GM12878 (cell line): ENCODE measurements at regions not wholly inside any gene's neighbourhood (a gene's known extent, or its start where the extent isn't known, plus 50 kb on each side); places are given as distances from the start of the nearest gene placed in this dataset.

Experiments
- ATAC-seq: fragments of 200-7000 bp; cut with Tn5 transposase; 3 replicates; pipeline ENCODE4 v1.9.1; 2020; ENCODE audit warnings: mild to moderate bottlenecking, moderate library complexity
- BruUV-seq: library from RNA; stranded (reverse); fragments of 400-500 nt; replicated peaks from 2 replicates; lab custom pipeline; 2021; lab: Mats Ljungman, UMichigan
- CTCF ChIA-PET: fragments of 300-600 bp; sonication (Branson Sonifier 250); formaldehyde crosslinking; extraction: SDS; loops from one replicate; lab custom pipeline; 2021; ENCODE audit warnings: inconsistent platforms; lab: Yijun Ruan, JAX
- POLR2A ChIA-PET: fragments of 350-600 bp; formaldehyde crosslinking; extraction: SDS; loops from one replicate; lab custom pipeline; 2021; ENCODE audit warnings: inconsistent platforms; lab: Charles Lee
- RAD21 ChIA-PET: fragments of 300-600 bp; sonication (Branson Sonifier 250); formaldehyde crosslinking; loops from one replicate; lab custom pipeline; 2023; ENCODE audit warnings: antibody characterized with exemption; ENCODE audit not compliant: unreplicated experiment; lab: Charles Lee
- SMC1A ChIA-PET: fragments of 300-600 bp; sonication (Branson Sonifier 250); formaldehyde crosslinking; loops from one replicate; lab custom pipeline; 2023; ENCODE audit not compliant: unreplicated experiment, uncharacterized antibody; lab: Charles Lee
- DNase-seq: peaks from one replicate; pipeline ENCODE4 v3.0.0-alpha.2; 2011; ENCODE audit warnings: low read depth, low spot score
- FAIRE-seq: peaks from 3 replicates; lab custom pipeline; 2011; peaks lifted over from hg19 to GRCh38; lab: Jason Lieb, UNC
- H2AFZ ChIP-seq: 2 replicates; pipeline ENCODE4 v1.6.0; 2011; ENCODE audit warnings: low read depth, low read length, control low read depth; ENCODE audit not compliant: control insufficient read depth
- H3K27ac ChIP-seq: 2 replicates; pipeline ENCODE4 v1.5.1; 2011; ENCODE audit warnings: control low read depth; ENCODE audit not compliant: control insufficient read depth, insufficient read depth
- H3K27me3 ChIP-seq, 2 experiments: replicated peaks in 1 of 2; 2 replicates each; pipeline versions ENCODE4 v1.6.0 to v1.6.1; 2011; ENCODE audit warnings: low read length in 1 of 2; ENCODE audit not compliant: control insufficient read depth in 2 of 2, insufficient read depth in 2 of 2
- H3K36me3 ChIP-seq, 2 experiments: 2 replicates each; pipeline ENCODE4 v1.5.1; 2011; ENCODE audit warnings: low read length in 1 of 2; ENCODE audit not compliant: control insufficient read depth in 2 of 2, insufficient read depth in 2 of 2
- H3K4me1 ChIP-seq: 2 replicates; pipeline ENCODE4 v1.6.1; 2011; ENCODE audit warnings: mild to moderate bottlenecking, low read length, moderate library complexity, mixed read lengths; ENCODE audit not compliant: control insufficient read depth, insufficient read depth
- H3K4me2 ChIP-seq: 2 replicates; pipeline ENCODE4 v1.6.0; 2011; ENCODE audit warnings: control low read depth; ENCODE audit not compliant: control insufficient read depth, insufficient read depth
- H3K4me3 ChIP-seq: fragments of 200-600 bp; sonication (generic); 2 replicates; pipeline ENCODE4 v1.5.1; 2016
- H3K79me2 ChIP-seq: 2 replicates; pipeline ENCODE4 v1.6.0; 2011; ENCODE audit warnings: low read length; ENCODE audit not compliant: control insufficient read depth, insufficient read depth
- H3K9ac ChIP-seq: 2 replicates; pipeline ENCODE4 v1.8.0; 2011; ENCODE audit warnings: low read length, control low read depth, mixed read lengths; ENCODE audit not compliant: control insufficient read depth, insufficient read depth
- H3K9me3 ChIP-seq: replicated peaks from 3 replicates; pipeline ENCODE4 v1.5.1; 2011; ENCODE audit warnings: mild to moderate bottlenecking, low read length; ENCODE audit not compliant: control insufficient read depth, insufficient read depth
- H4K20me1 ChIP-seq: 2 replicates; pipeline ENCODE4 v1.6.0; 2011; ENCODE audit not compliant: control insufficient read depth, insufficient read depth
- EED ChIP-seq: sonication (generic); IDR thresholded peaks from 2 replicates; pipeline ENCODE4 v1.6.1; 2016; ENCODE audit warnings: antibody characterized with exemption, low read depth
- EP300 ChIP-seq, 2 experiments: fragments of 150-350 bp in 1 of 2; IDR thresholded peaks; 2 replicates each; pipeline ENCODE4 v1.6.1; 2011 to 2012; ENCODE audit warnings: low read depth in 2 of 2, low read length in 2 of 2, borderline replicate concordance in 1 of 2, improper control_type of control experiment in 1 of 2, inconsistent platforms in 1 of 2; ENCODE audit not compliant: control insufficient read depth in 1 of 2
- HSF1 ChIP-seq: fragments of 150-350 bp; IDR thresholded peaks from 2 replicates; pipeline ENCODE4 v1.6.1; 2014; ENCODE audit warnings: mild to moderate bottlenecking, low read depth, low read length
- IKZF2 ChIP-seq, 2 experiments: fragments of 450-650 bp; IDR thresholded peaks; 2 replicates each; pipeline ENCODE4 v1.6.1; 2017; ENCODE audit warnings: mild to moderate bottlenecking in 2 of 2, moderate library complexity in 2 of 2
- KDM1A ChIP-seq: fragments of 200-600 bp; sonication (generic); IDR thresholded peaks from 2 replicates; pipeline ENCODE4 v1.6.1; 2016; ENCODE audit warnings: borderline replicate concordance
- PBX3 ChIP-seq: IDR thresholded peaks from 2 replicates; pipeline ENCODE4 v1.6.1; 2011; ENCODE audit warnings: mild to moderate bottlenecking, low read depth, low read length, moderate library complexity; ENCODE audit not compliant: insufficient replicate concordance
- RELA ChIP-seq: fragments of 450-650 bp; IDR thresholded peaks from 2 replicates; pipeline ENCODE4 v1.8.0; 2014; ENCODE audit warnings: borderline replicate concordance; ENCODE audit not compliant: partially characterized antibody
- SIN3A ChIP-seq: IDR thresholded peaks from 2 replicates; pipeline ENCODE4 v1.6.1; 2012; ENCODE audit warnings: low read depth, low read length, improper control_type of control experiment
- SRF ChIP-seq, 2 experiments: IDR thresholded peaks; 2 replicates each; pipeline ENCODE4 v1.6.1; 2011; ENCODE audit warnings: low read depth in 2 of 2, low read length in 2 of 2, mild to moderate bottlenecking in 1 of 2, moderate library complexity in 1 of 2
- TAF1 ChIP-seq: IDR thresholded peaks from 2 replicates; pipeline ENCODE4 v1.6.1; 2011; ENCODE audit warnings: mild to moderate bottlenecking, low read depth, low read length, borderline replicate concordance
- ZBED1 ChIP-seq: IDR thresholded peaks from 2 replicates; pipeline ENCODE4 v1.6.1; 2016; ENCODE audit warnings: borderline replicate concordance
- ZBTB40 ChIP-seq: fragments of 450-650 bp; IDR thresholded peaks from 2 replicates; pipeline ENCODE4 v1.6.1; 2016; ENCODE audit warnings: mild to moderate bottlenecking, moderate library complexity, borderline replicate concordance
- ZNF24 ChIP-seq: fragments of 450-650 bp; IDR thresholded peaks from 2 replicates; pipeline ENCODE4 v1.6.1; 2017; ENCODE audit warnings: antibody characterized with exemption, mild to moderate bottlenecking
- WGBS: methylation state at CpG from one replicate; pipeline ENCODE4 v1.1.6; 2016; ENCODE audit warnings: low lambda C conversion rate; ENCODE audit not compliant: insufficient replicate concordance, insufficient coverage; ENCODE audit errors: missing lambda C conversion rate; 5-methylcytosine and 5-hydroxymethylcytosine counted together
- in situ Hi-C: fragments of 300-500 bp; cut with MboI; formaldehyde crosslinking; loops from 9 replicates; pipeline ENCODE4 v1.14.3; 2018; ENCODE audit warnings: mixed read lengths
- intact Hi-C: fragments of 100-400 bp; cut with micrococcal nuclease; formaldehyde crosslinking; loops from one replicate; pipeline ENCODE4 v1.14.2; 2022; ENCODE audit not compliant: unreplicated experiment
- TF ChIP-seq, protein P1 (sequence below): IDR thresholded peaks from 2 replicates; pipeline ENCODE4 v1.6.1; 2012; ENCODE audit warnings: low read depth, low read length, improper control_type of control experiment
- TF ChIP-seq, protein P2 (sequence below): IDR thresholded peaks from 2 replicates; pipeline ENCODE4 v1.6.1; 2011; ENCODE audit warnings: low read depth, mild to moderate bottlenecking, low read length, moderate library complexity, borderline replicate concordance; ENCODE audit errors: extremely low read depth

- FAIRE-seq, result no peak
- ChIA-PET RAD21 (no interaction called here), SMC1A (no interaction called here), POLR2A (no interaction called here), CTCF (no interaction called here)
- Histone ChIP-seq H3K9me3 (no peaks in the 10 kb centered on the region), H4K20me1 (no peaks in the 10 kb centered on the region), H3K79me2 (no peaks in the 10 kb centered on the region), H3K4me3 (no peak overlapping the region), H3K4me2 (no peak overlapping the region), H3K9ac (no peak overlapping the region), H3K27me3 (no peaks in the 10 kb centered on the region), H2AFZ (no peak overlapping the region), H3K27ac (no peak overlapping the region), H3K4me1 (no peaks in the 10 kb centered on the region), H3K36me3 (no peaks in the 10 kb centered on the region)
- intact Hi-C loops (no loop called here), in situ Hi-C loops (no loop called here)
- DNase-seq, result no peak
- WGBS, result 10% methylated on average over 3 of the region's 3 CpGs
- no peak for ATAC-seq
- BruUV-seq, result no TSS peak
- TF ChIP-seq SIN3A (no peak), ZNF24 (no peak), SRF (IDR thresholded peaks at IDR 0.05; ENCODE audit: low read depth in 2 of 2, low read length in 2 of 2) (no peak), KDM1A (no peak), TAF1 (no peak), PBX3 (no peak), ZBED1 (no peak), RELA (no peak), ZBTB40 (no peak), EP300 (IDR thresholded peaks at IDR 0.05; ENCODE audit: borderline replicate concordance in 1 of 2, control insufficient read depth in 1 of 2, low read depth in 2 of 2, low read length in 2 of 2) (no peak), HSF1 (no peak), IKZF2 (IDR thresholded peaks at IDR 0.05) (no peak), EED (no peak)
- TF ChIP-seq, protein P1, sequence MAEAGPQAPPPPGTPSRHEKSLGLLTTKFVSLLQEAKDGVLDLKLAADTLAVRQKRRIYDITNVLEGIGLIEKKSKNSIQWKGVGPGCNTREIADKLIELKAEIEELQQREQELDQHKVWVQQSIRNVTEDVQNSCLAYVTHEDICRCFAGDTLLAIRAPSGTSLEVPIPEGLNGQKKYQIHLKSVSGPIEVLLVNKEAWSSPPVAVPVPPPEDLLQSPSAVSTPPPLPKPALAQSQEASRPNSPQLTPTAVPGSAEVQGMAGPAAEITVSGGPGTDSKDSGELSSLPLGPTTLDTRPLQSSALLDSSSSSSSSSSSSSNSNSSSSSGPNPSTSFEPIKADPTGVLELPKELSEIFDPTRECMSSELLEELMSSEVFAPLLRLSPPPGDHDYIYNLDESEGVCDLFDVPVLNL, result no peak
- TF ChIP-seq, protein P2, sequence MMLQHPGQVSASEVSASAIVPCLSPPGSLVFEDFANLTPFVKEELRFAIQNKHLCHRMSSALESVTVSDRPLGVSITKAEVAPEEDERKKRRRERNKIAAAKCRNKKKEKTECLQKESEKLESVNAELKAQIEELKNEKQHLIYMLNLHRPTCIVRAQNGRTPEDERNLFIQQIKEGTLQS, result no peak
These were observed 227.3 kb upstream of the ZC4H2 start for GRCh38 chrX:65203545-65203944.
